Memory B cell (primary cell): ENCODE measurements at regions not wholly inside any gene's neighbourhood (a gene's known extent, or its start where the extent isn't known, plus 50 kb on each side); places are given as distances from the start of the nearest gene placed in this dataset.

Experiments
- ATAC-seq: fragments of 150-1000 bp; cut with Tn5 transposase; 2 replicates; pipeline ENCODE4 v1.10.0; 2021; ENCODE audit warnings: low read depth, mild to moderate bottlenecking, moderate library complexity
- DNase-seq, 2 donors: peaks; one replicate each; pipeline ENCODE4 v3.0.0; 2022; ENCODE audit warnings: low spot score in 2 of 2
- H3K27ac Mint-ChIP-seq: one replicate; pipeline ENCODE4 v1.8.0; 2022; ENCODE audit warnings: mild to moderate bottlenecking, moderate library complexity, mixed read lengths
- H3K27me3 Mint-ChIP-seq: one replicate; pipeline ENCODE4 v1.8.0; 2022; ENCODE audit warnings: mixed read lengths
- H3K36me3 Mint-ChIP-seq: one replicate; pipeline ENCODE4 v1.8.0; 2022; ENCODE audit warnings: mild to moderate bottlenecking, mixed read lengths
- H3K4me1 Mint-ChIP-seq: one replicate; pipeline ENCODE4 v1.8.0; 2022; ENCODE audit warnings: mixed read lengths
- H3K4me3 Mint-ChIP-seq: one replicate; pipeline ENCODE4 v1.8.0; 2022; ENCODE audit warnings: mild to moderate bottlenecking, moderate library complexity, mixed read lengths
- H3K9me3 Mint-ChIP-seq: one replicate; pipeline ENCODE4 v1.8.0; 2022; ENCODE audit warnings: mixed read lengths

GRCh38 chr16:49081554-49081953, 200.1 kb downstream of the CBLN1 start:
- no peak overlapping the region for H3K27ac Mint-ChIP-seq
- no peak for ATAC-seq
- no peak overlapping the region for H3K4me3 Mint-ChIP-seq
- peaks cover 3% of the 10 kb centered on the region for H3K27me3 Mint-ChIP-seq
- no peak for DNase-seq
- H3K36me3 Mint-ChIP-seq: no peaks in the 10 kb centered on the region
- no peaks in the 10 kb centered on the region for H3K4me1 Mint-ChIP-seq
- peaks cover 19% of the 10 kb centered on the region for H3K9me3 Mint-ChIP-seq

DNA sequence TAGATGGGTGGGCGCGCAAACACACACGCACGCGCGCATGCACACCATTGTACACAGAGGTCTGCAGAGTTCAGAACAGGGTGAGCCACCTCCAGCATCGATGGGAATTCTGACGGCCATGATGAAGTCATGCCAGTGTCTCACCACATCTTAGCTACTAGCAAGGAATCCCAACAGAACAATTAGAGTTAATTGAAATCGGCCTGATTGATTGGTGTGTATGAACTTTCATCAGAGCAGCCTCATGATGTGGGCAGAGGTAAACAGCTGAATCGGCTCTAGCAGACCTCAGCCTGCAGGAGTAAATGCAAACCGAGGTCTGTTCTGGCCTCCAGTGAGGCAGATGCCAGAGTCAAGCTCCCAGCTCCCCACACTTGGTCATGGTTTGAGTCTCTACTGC, 200.6 kb downstream of the CBLN1 start:
- no peaks in the 10 kb centered on the region for H3K4me1 Mint-ChIP-seq
- peaks cover 19% of the 10 kb centered on the region for H3K9me3 Mint-ChIP-seq
- H3K27me3 Mint-ChIP-seq: peaks cover 3% of the 10 kb centered on the region
- DNase-seq: no peak
- ATAC-seq: no peak
- H3K27ac Mint-ChIP-seq: no peak overlapping the region
- H3K4me3 Mint-ChIP-seq: no peak overlapping the region
- H3K36me3 Mint-ChIP-seq: no peaks in the 10 kb centered on the region

DNA sequence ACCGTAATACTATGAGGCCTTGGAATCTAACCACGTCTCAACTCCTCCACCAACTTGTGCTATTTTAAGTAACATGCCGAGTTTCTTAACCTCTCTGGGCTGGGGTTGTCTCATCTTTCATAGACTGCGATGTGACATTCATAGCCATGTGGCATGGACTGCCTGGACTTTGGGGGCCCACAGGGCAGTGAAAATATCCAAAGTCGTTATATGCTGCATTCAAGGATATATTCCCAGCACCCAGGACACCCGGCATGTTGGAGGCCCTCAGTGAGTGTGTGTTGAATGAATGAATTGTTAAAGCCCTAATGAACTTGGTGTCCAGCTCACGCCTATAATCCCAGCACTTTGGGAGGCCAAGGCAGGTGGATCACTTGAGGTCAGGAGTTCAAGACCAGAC, 203.1 kb downstream of the CBLN1 start:
- Mint-ChIP-seq H3K36me3 (no peaks in the 10 kb centered on the region), H3K27me3 (peaks cover 1% of the 10 kb centered on the region), H3K4me1 (no peaks in the 10 kb centered on the region), H3K4me3 (no peak overlapping the region), H3K27ac (no peak overlapping the region), H3K9me3 (peaks cover 13% of the 10 kb centered on the region)
- no peak for DNase-seq
- ATAC-seq: no peak

GRCh38 chr16:49078104-49078503, 203.5 kb downstream of the CBLN1 start:
- DNase-seq: no peak
- ATAC-seq: no peak
- Mint-ChIP-seq H3K4me1 (no peaks in the 10 kb centered on the region), H3K27ac (no peak overlapping the region), H3K4me3 (no peak overlapping the region), H3K36me3 (no peaks in the 10 kb centered on the region), H3K9me3 (peaks cover 13% of the 10 kb centered on the region), H3K27me3 (peaks cover 1% of the 10 kb centered on the region)

GRCh38 chr16:49075709-49076108, 205.9 kb downstream of the CBLN1 start:
- ATAC-seq: no peak
- no peak for DNase-seq
- H3K27me3 Mint-ChIP-seq: peaks cover 1% of the 10 kb centered on the region
- peaks cover 15% of the 10 kb centered on the region for H3K9me3 Mint-ChIP-seq
- H3K4me1 Mint-ChIP-seq: no peaks in the 10 kb centered on the region
- no peak overlapping the region for H3K27ac Mint-ChIP-seq
- H3K4me3 Mint-ChIP-seq: no peak overlapping the region
- no peaks in the 10 kb centered on the region for H3K36me3 Mint-ChIP-seq

- H3K4me1 Mint-ChIP-seq: no peaks in the 10 kb centered on the region
- H3K9me3 Mint-ChIP-seq: peaks cover 8% of the 10 kb centered on the region
- no peaks in the 10 kb centered on the region for H3K36me3 Mint-ChIP-seq
- H3K27me3 Mint-ChIP-seq: peaks cover 3% of the 10 kb centered on the region
- DNase-seq (no peak), ATAC-seq (no peak)
- no peak overlapping the region for H3K27ac Mint-ChIP-seq
- H3K4me3 Mint-ChIP-seq: no peak overlapping the region
Observed at GRCh38 chr16:49068224-49068623, 213.4 kb downstream of the CBLN1 start.

- no peak overlapping the region for H3K4me3 Mint-ChIP-seq
- H3K27me3 Mint-ChIP-seq: peaks cover 3% of the 10 kb centered on the region
- peaks cover 8% of the 10 kb centered on the region for H3K9me3 Mint-ChIP-seq
- H3K27ac Mint-ChIP-seq: no peak overlapping the region
- no peaks in the 10 kb centered on the region for H3K4me1 Mint-ChIP-seq
- ATAC-seq (no peak), DNase-seq (no peak)
- no peaks in the 10 kb centered on the region for H3K36me3 Mint-ChIP-seq
Observed at GRCh38 chr16:49067776-49068175, 213.9 kb downstream of the CBLN1 start.

- H3K9me3 Mint-ChIP-seq: peaks cover 3% of the 10 kb centered on the region
- ATAC-seq (no peak), DNase-seq (no peak)
- no peak overlapping the region for H3K27ac Mint-ChIP-seq
- no peak overlapping the region for H3K4me3 Mint-ChIP-seq
- peaks cover 4% of the 10 kb centered on the region for H3K27me3 Mint-ChIP-seq
- no peaks in the 10 kb centered on the region for H3K4me1 Mint-ChIP-seq
- no peaks in the 10 kb centered on the region for H3K36me3 Mint-ChIP-seq
Observed at GRCh38 chr16:49061137-49061714, 220.4 kb downstream of the CBLN1 start.

DNA sequence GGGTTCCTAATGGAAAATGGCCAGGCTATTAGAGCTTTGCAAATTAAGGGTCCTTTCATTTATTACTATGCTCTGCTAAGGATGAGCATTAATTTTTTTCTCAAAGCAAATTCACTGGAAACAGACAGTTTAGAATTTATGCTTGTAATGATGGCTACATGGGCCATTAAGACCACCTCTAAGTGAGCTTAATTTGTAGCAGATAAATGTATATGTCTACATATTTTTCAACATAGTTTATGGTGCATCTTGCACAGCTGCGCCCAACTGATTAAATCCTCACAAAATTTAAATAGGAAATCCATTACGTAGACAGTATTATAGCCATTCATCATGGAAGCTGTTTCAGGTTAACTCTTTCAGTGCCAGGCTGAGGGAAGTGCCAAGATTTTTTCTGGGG, 220.9 kb downstream of the CBLN1 start:
- H3K9me3 Mint-ChIP-seq: peaks cover 3% of the 10 kb centered on the region
- DNase-seq (no peak), ATAC-seq (no peak)
- no peaks in the 10 kb centered on the region for H3K4me1 Mint-ChIP-seq
- peaks cover 4% of the 10 kb centered on the region for H3K27me3 Mint-ChIP-seq
- no peaks in the 10 kb centered on the region for H3K36me3 Mint-ChIP-seq
- no peak overlapping the region for H3K4me3 Mint-ChIP-seq
- H3K27ac Mint-ChIP-seq: no peak overlapping the region

GRCh38 chr16:49058382-49058781, 223.3 kb downstream of the CBLN1 start:
- no peak overlapping the region for H3K27ac Mint-ChIP-seq
- peaks cover 1% of the 10 kb centered on the region for H3K27me3 Mint-ChIP-seq
- no peaks in the 10 kb centered on the region for H3K4me1 Mint-ChIP-seq
- H3K4me3 Mint-ChIP-seq: no peak overlapping the region
- H3K36me3 Mint-ChIP-seq: no peaks in the 10 kb centered on the region
- DNase-seq: no peak
- H3K9me3 Mint-ChIP-seq: peaks cover 1% of the 10 kb centered on the region
- no peak for ATAC-seq

DNA sequence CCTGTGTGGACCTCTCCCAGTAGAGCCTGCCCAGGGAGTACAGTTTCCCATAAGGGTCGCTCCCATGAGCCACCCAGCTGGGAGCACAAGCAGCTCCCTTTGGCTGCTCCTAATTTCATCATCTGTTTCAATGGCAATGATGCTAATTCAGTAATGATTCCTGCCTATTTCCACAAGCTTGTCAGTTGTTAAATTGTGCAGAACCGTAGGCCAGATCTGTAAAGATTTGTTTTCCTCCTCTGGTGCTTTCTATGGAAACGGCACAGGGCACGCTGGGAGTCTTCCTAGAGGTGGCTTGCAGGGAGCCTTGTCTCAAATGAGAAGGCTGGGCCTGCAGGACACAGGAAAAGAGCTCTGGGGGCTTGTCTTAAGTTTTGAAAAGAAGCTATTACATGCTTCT, 223.7 kb downstream of the CBLN1 start:
- H3K4me1 Mint-ChIP-seq: no peaks in the 10 kb centered on the region
- no peak overlapping the region for H3K4me3 Mint-ChIP-seq
- H3K9me3 Mint-ChIP-seq: peaks cover 1% of the 10 kb centered on the region
- no peak overlapping the region for H3K27ac Mint-ChIP-seq
- no peak for DNase-seq
- no peaks in the 10 kb centered on the region for H3K36me3 Mint-ChIP-seq
- ATAC-seq: no peak
- peaks cover 1% of the 10 kb centered on the region for H3K27me3 Mint-ChIP-seq

- DNase-seq: no peak
- Mint-ChIP-seq H3K36me3 (no peaks in the 10 kb centered on the region), H3K27me3 (no peaks in the 10 kb centered on the region), H3K9me3 (no peaks in the 10 kb centered on the region), H3K4me3 (no peak overlapping the region), H3K4me1 (no peaks in the 10 kb centered on the region), H3K27ac (no peak overlapping the region)
- no peak for ATAC-seq
Observed at GRCh38 chr16:49057391-49057790, 224.2 kb downstream of the CBLN1 start.

DNA sequence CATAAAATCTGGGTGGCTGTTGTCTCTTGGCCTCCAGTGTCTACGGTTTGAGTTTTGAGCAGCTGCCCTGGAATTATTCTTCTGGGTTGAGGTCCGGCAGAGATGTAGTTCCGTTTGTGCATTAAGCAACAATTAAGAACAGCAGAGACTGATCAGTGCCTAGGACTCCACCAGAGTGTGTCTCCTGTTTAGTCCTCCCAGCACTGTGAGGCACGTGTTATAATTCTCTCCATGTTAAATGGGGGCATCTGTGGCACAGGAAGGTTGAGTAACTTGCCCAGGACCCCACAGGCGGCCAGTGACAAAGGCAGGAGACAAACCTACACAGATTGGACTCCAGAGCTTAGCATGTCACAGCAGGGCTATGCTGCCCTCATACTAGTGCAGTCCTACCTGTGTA, 225.1 kb downstream of the CBLN1 start:
- no peaks in the 10 kb centered on the region for H3K27me3 Mint-ChIP-seq
- ATAC-seq (no peak), DNase-seq (no peak)
- H3K27ac Mint-ChIP-seq: no peak overlapping the region
- no peak overlapping the region for H3K4me3 Mint-ChIP-seq
- no peaks in the 10 kb centered on the region for H3K9me3 Mint-ChIP-seq
- H3K36me3 Mint-ChIP-seq: no peaks in the 10 kb centered on the region
- no peaks in the 10 kb centered on the region for H3K4me1 Mint-ChIP-seq

- Mint-ChIP-seq H3K27ac (no peak overlapping the region), H3K9me3 (no peaks in the 10 kb centered on the region), H3K4me1 (no peaks in the 10 kb centered on the region), H3K36me3 (no peaks in the 10 kb centered on the region), H3K27me3 (no peaks in the 10 kb centered on the region), H3K4me3 (no peak overlapping the region)
- no peak for ATAC-seq
- no peak for DNase-seq
Observed at GRCh38 chr16:49055824-49056545, 225.7 kb downstream of the CBLN1 start.

DNA sequence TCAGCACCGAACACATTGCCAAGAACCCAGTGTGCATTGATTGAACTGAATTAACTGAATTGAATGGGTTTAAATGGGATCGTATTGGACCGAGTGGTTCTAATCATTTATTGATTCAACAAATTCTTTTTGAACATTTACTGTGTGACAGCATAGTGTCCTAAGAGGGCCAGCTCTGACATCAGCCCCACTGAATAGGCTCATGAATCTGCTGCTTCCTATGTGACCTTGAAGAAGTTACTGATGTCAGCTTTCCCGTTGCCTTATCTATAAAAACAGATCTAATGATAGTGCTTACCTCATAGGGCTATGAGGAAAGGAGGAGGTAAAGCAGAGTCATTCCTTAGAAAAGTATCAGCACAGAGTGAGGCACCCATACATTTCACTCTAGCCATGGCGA, 226.3 kb downstream of the CBLN1 start:
- no peak for ATAC-seq
- H3K27ac Mint-ChIP-seq: no peak overlapping the region
- H3K9me3 Mint-ChIP-seq: no peaks in the 10 kb centered on the region
- no peak for DNase-seq
- H3K4me1 Mint-ChIP-seq: no peaks in the 10 kb centered on the region
- H3K36me3 Mint-ChIP-seq: no peaks in the 10 kb centered on the region
- no peak overlapping the region for H3K4me3 Mint-ChIP-seq
- H3K27me3 Mint-ChIP-seq: no peaks in the 10 kb centered on the region
